ENCODE measurements at regions not wholly inside any gene's neighbourhood (a gene's known extent, or its start where the extent isn't known, plus 50 kb on each side); places are given as distances from the start of the nearest gene placed in this dataset.

DNA sequence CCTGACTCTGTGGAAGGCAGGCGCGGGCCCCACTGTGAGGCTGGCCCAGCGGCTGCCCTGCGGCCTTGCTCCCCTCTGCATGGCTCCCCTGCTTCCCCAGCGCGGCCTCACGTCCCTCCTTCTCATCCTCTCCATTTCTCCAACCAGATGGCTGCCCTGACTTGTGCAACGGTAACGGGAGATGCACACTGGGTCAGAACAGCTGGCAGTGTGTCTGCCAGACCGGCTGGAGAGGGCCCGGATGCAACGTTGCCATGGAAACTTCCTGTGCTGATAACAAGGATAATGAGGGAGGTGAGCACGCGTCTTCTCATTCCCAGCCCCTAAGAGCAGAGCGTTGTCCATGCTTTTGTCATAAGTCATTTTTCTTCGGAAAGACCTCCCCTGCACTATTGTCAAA lies 129.0 kb upstream of the WWC1 start:
- CTCF ChIA-PET: no interaction called here
- no peak for DNase-seq
- POLR2A ChIA-PET: no interaction called here
- Mint-ChIP-seq H3K27ac (no peak overlapping the region), H3K36me3 (ENCODE audit: low read depth) (no peaks in the 10 kb centered on the region), H3K4me1 (ENCODE audit: low read depth) (peaks cover 3% of the 10 kb centered on the region), H3K27me3 (ENCODE audit: low read depth) (no peaks in the 10 kb centered on the region), H3K9me3 (ENCODE audit: insufficient read depth) (no peaks in the 10 kb centered on the region), H3K4me3 (no peak overlapping the region)
- no peak for ATAC-seq

- DNase-seq (no peak), ATAC-seq (no peak)
- H3K27ac Mint-ChIP-seq: no peak overlapping the region
- ChIA-PET POLR2A (no interaction called here), CTCF (no interaction called here)
- H3K4me3 Mint-ChIP-seq: no peak overlapping the region
- H3K27me3 Mint-ChIP-seq (ENCODE audit: low read depth): no peaks in the 10 kb centered on the region
- no peaks in the 10 kb centered on the region for H3K36me3 Mint-ChIP-seq (ENCODE audit: low read depth)
- peaks cover 3% of the 10 kb centered on the region for H3K4me1 Mint-ChIP-seq (ENCODE audit: low read depth)
- no peaks in the 10 kb centered on the region for H3K9me3 Mint-ChIP-seq (ENCODE audit: insufficient read depth)
Measured at GRCh38 chr5:168163966-168164365, 127.5 kb upstream of the WWC1 start.

DNA sequence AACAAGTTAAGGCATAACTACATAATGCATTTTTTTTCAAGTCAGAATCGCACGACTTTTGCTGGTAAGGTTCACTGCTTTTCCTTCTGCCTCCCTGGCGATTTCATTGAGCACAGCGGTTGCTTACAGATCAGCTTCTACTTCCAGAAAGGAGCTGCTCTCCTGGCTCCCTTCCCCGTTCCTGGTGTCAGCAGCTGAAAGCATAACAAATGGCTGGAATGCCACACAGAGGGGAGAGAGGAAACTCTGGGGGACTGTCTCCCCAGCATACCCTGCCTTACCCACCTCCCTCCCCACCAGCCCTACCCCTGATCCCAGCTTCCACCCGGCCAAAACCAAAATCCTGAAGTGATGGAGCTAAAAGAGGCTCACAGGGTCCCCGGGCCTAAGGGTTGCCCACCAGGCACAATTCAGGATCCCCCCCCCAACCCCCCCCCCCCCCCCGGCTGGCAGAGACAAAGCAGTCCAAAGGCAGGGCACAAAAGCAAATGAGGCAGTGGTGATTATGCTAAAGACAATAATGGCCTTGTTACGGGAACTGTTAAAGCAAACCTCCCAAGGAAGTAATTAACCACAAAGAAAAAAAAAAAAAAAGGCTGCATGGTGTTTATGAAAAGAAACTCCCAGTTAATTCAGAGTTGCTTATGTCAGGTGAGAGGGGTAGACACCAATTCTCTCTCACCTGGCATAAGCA lies 126.1 kb upstream of the WWC1 start:
- ATAC-seq (no peak), DNase-seq (no peak)
- H3K27me3 Mint-ChIP-seq (ENCODE audit: low read depth): no peaks in the 10 kb centered on the region
- no peak overlapping the region for H3K27ac Mint-ChIP-seq
- no peaks in the 10 kb centered on the region for H3K9me3 Mint-ChIP-seq (ENCODE audit: insufficient read depth)
- CTCF ChIA-PET: no interaction called here
- H3K4me1 Mint-ChIP-seq (ENCODE audit: low read depth): peaks cover 3% of the 10 kb centered on the region
- no peak overlapping the region for H3K4me3 Mint-ChIP-seq
- POLR2A ChIA-PET: no interaction called here
- H3K36me3 Mint-ChIP-seq (ENCODE audit: low read depth): no peaks in the 10 kb centered on the region

DNA sequence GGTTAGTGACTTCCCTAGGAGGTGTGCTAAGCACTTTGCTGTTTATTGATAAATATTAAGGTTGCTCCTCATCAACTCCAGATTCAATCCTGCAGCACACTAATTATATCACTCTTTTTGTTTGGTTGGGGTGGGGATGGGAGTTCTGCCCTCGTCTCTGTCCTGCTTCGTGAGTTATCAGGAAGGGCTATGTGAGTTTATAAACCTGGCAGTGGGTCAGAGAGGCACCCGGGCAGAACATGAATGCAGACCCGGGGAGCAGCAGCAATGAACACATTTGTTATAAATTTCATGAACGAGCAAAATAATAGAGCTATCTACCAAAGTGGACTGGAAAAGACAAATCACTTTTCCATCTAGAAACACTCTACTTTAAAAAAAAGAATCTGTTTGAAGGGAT lies 125.5 kb upstream of the WWC1 start:
- no peak overlapping the region for H3K27ac Mint-ChIP-seq
- no peak for DNase-seq
- H3K9me3 Mint-ChIP-seq (ENCODE audit: insufficient read depth): no peaks in the 10 kb centered on the region
- ChIA-PET CTCF (no interaction called here), POLR2A (no interaction called here)
- H3K4me3 Mint-ChIP-seq: no peak overlapping the region
- H3K36me3 Mint-ChIP-seq (ENCODE audit: low read depth): no peaks in the 10 kb centered on the region
- no peak for ATAC-seq
- peaks cover 3% of the 10 kb centered on the region for H3K4me1 Mint-ChIP-seq (ENCODE audit: low read depth)
- H3K27me3 Mint-ChIP-seq (ENCODE audit: low read depth): no peaks in the 10 kb centered on the region

DNA sequence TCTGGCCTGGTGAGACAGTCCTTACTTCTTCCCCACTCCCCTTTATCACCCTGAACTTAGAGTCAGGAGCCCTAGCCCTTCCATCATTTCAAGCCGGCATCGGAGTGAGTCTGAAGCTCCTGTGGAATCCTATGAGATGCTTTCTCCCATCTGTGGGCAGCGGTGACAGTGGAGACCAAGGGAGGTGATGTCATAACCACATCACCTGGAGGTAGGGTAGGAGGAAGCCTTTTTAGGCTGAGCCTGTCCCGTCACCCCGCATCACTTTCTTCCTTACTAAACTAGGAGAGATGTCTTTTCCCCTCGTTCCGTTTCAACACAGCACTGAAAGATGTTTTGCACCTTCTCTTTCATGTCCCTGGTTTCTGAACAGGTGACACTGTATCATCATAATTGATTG lies 124.1 kb upstream of the WWC1 start:
- POLR2A ChIA-PET: no interaction called here

GRCh38 chr5:168168978-168169698 lies 122.3 kb upstream of the WWC1 start:
- no peak overlapping the region for H3K4me3 Mint-ChIP-seq
- no peak for ATAC-seq
- H3K4me1 Mint-ChIP-seq (ENCODE audit: low read depth): peaks cover 3% of the 10 kb centered on the region
- no peak overlapping the region for H3K27ac Mint-ChIP-seq
- no peaks in the 10 kb centered on the region for H3K27me3 Mint-ChIP-seq (ENCODE audit: low read depth)
- H3K36me3 Mint-ChIP-seq (ENCODE audit: low read depth): no peaks in the 10 kb centered on the region
- ChIA-PET POLR2A (no interaction called here), CTCF (no interaction called here)
- no peak for DNase-seq
- no peaks in the 10 kb centered on the region for H3K9me3 Mint-ChIP-seq (ENCODE audit: insufficient read depth)

More for the DNA sequence above, 124.1 kb upstream of the WWC1 start:
- H3K4me3 Mint-ChIP-seq: no peak overlapping the region
- H3K9me3 Mint-ChIP-seq (ENCODE audit: insufficient read depth): no peaks in the 10 kb centered on the region
- ATAC-seq (no peak), DNase-seq (no peak)
- CTCF ChIA-PET: no interaction called here
- no peaks in the 10 kb centered on the region for H3K27me3 Mint-ChIP-seq (ENCODE audit: low read depth)
- peaks cover 3% of the 10 kb centered on the region for H3K4me1 Mint-ChIP-seq (ENCODE audit: low read depth)
- no peak overlapping the region for H3K27ac Mint-ChIP-seq
- H3K36me3 Mint-ChIP-seq (ENCODE audit: low read depth): no peaks in the 10 kb centered on the region

DNA sequence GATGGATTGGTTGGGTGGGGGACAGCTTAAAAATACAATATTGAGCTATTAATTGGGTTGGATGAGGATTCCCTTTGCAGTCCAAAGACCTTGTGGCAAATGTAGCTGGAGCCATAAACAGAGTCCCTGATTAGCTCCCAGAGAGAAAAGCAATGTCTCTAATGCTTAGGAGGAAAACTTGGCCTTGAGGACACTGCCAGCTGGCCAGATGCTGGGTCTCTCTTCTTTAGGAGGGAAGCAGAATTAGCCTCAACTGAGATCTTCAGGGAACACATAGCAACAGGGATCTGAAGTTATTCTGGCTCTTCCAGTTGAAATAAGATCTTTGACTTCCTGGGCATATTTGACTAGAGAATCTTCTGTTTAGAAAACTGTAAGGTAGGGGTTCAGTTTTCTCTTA lies 121.7 kb upstream of the WWC1 start:
- no peak for ATAC-seq
- no peaks in the 10 kb centered on the region for H3K27me3 Mint-ChIP-seq (ENCODE audit: low read depth)
- H3K9me3 Mint-ChIP-seq (ENCODE audit: insufficient read depth): no peaks in the 10 kb centered on the region
- peaks cover 3% of the 10 kb centered on the region for H3K4me1 Mint-ChIP-seq (ENCODE audit: low read depth)
- no peak overlapping the region for H3K4me3 Mint-ChIP-seq
- no peaks in the 10 kb centered on the region for H3K36me3 Mint-ChIP-seq (ENCODE audit: low read depth)
- no peak for DNase-seq
- ChIA-PET POLR2A (no interaction called here), CTCF (no interaction called here)
- H3K27ac Mint-ChIP-seq: no peak overlapping the region

GRCh38 chr5:168171901-168172759 lies 119.3 kb upstream of the WWC1 start:
- Mint-ChIP-seq H3K27me3 (ENCODE audit: low read depth) (no peaks in the 10 kb centered on the region), H3K36me3 (ENCODE audit: low read depth) (no peaks in the 10 kb centered on the region), H3K9me3 (ENCODE audit: insufficient read depth) (no peaks in the 10 kb centered on the region), H3K4me1 (ENCODE audit: low read depth) (no peaks in the 10 kb centered on the region), H3K4me3 (no peak overlapping the region), H3K27ac (no peak overlapping the region)
- CTCF ChIA-PET: no interaction called here
- POLR2A ChIA-PET: no interaction called here
- ATAC-seq (no peak), DNase-seq (no peak)

GRCh38 chr5:168172760-168173223 lies 118.7 kb upstream of the WWC1 start:
- Mint-ChIP-seq H3K4me1 (ENCODE audit: low read depth) (no peaks in the 10 kb centered on the region), H3K27ac (no peak overlapping the region), H3K9me3 (ENCODE audit: insufficient read depth) (no peaks in the 10 kb centered on the region), H3K36me3 (ENCODE audit: low read depth) (no peaks in the 10 kb centered on the region), H3K27me3 (ENCODE audit: low read depth) (no peaks in the 10 kb centered on the region), H3K4me3 (no peak overlapping the region)
- ATAC-seq: no peak
- ChIA-PET CTCF (no interaction called here), POLR2A (no interaction called here)
- DNase-seq: no peak

DNA sequence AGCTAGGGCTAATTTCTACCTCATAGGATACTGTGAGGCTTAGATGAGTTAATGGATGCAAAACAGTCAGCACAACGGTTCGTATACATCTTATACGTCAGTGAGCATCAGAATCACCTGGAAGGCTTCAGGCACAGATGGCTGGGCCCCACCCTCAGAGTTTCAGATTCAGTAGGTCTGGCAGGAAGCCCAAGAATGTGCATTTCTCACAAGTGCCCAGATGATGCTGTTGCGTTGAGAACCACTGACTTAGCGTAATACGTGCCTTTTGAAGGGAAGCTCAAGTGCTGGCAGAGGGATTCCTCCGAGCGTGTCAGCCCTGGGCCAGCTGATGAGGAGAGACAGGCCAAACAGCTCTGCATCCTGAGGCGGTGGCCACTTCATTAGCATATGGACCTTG lies 117.1 kb upstream of the WWC1 start:
- H3K36me3 Mint-ChIP-seq (ENCODE audit: low read depth): no peaks in the 10 kb centered on the region
- H3K9me3 Mint-ChIP-seq (ENCODE audit: insufficient read depth): no peaks in the 10 kb centered on the region
- CTCF ChIA-PET: no interaction called here
- no peak overlapping the region for H3K4me3 Mint-ChIP-seq
- DNase-seq: no peak
- POLR2A ChIA-PET: no interaction called here
- H3K27ac Mint-ChIP-seq: no peak overlapping the region
- no peaks in the 10 kb centered on the region for H3K27me3 Mint-ChIP-seq (ENCODE audit: low read depth)
- no peak for ATAC-seq
- no peaks in the 10 kb centered on the region for H3K4me1 Mint-ChIP-seq (ENCODE audit: low read depth)

- no peak overlapping the region for H3K27ac Mint-ChIP-seq
- H3K27me3 Mint-ChIP-seq (ENCODE audit: low read depth): no peaks in the 10 kb centered on the region
- H3K36me3 Mint-ChIP-seq (ENCODE audit: low read depth): no peaks in the 10 kb centered on the region
- DNase-seq (no peak), ATAC-seq (no peak)
- H3K9me3 Mint-ChIP-seq (ENCODE audit: insufficient read depth): no peaks in the 10 kb centered on the region
- ChIA-PET CTCF (no interaction called here), POLR2A (no interaction called here)
- no peaks in the 10 kb centered on the region for H3K4me1 Mint-ChIP-seq (ENCODE audit: low read depth)
- H3K4me3 Mint-ChIP-seq: no peak overlapping the region
Measured at GRCh38 chr5:168176251-168176650, 115.2 kb upstream of the WWC1 start.

DNA sequence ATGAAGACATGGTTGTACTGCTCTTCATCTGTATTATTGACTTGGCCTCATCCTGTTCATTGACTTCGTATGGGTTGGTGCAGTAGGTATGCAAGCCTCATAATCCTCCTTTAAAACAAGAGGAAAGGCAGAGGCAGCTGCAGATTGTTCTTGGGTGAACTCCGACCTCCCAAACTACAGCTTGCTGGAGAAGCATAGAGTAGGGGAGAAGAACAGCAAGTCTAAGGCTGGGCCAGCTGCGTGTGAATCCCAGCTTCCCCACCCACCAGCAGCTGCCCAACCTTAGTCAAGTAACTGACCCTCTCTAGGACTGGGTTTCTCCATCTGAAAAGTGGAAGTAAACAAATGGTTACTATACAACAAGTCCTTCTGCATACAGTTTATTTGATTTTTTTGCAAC lies 114.5 kb upstream of the WWC1 start:
- DNase-seq (no peak), ATAC-seq (no peak)
- Mint-ChIP-seq H3K4me1 (ENCODE audit: low read depth) (no peaks in the 10 kb centered on the region), H3K27ac (no peak overlapping the region), H3K9me3 (ENCODE audit: insufficient read depth) (no peaks in the 10 kb centered on the region), H3K4me3 (no peak overlapping the region), H3K27me3 (ENCODE audit: low read depth) (no peaks in the 10 kb centered on the region), H3K36me3 (ENCODE audit: low read depth) (no peaks in the 10 kb centered on the region)
- ChIA-PET CTCF (no interaction called here), POLR2A (no interaction called here)

All from activated CD8-positive, alpha-beta T cell treated with anti-CD3 and anti-CD28 coated beads, Interleukin-2, amount 10 ng/mL, durations not matched to agents 7 days and 5 days (primary cell).